Type B pancreatic cell (in vitro differentiated cells): ENCODE measurements at regions not wholly inside any gene's neighbourhood (a gene's known extent, or its start where the extent isn't known, plus 50 kb on each side); places are given as distances from the start of the nearest gene placed in this dataset.

Experiments
- DNase-seq: peaks from one replicate; pipeline ENCODE4 v3.0.0; 2021; ENCODE audit warnings: mixed read lengths; ENCODE audit not compliant: unreplicated experiment; ENCODE audit errors: extremely low spot score
- H3K27ac Mint-ChIP-seq: 2 replicates; pipeline ENCODE4 v1.8.0; 2021; ENCODE audit warnings: mild to moderate bottlenecking, mixed read lengths
- H3K27me3 Mint-ChIP-seq: 2 replicates; pipeline ENCODE4 v1.8.0; 2021; ENCODE audit warnings: mixed read lengths
- H3K36me3 Mint-ChIP-seq: 2 replicates; pipeline ENCODE4 v1.8.0; 2021; ENCODE audit warnings: mixed read lengths
- H3K4me1 Mint-ChIP-seq: one replicate; pipeline ENCODE4 v1.8.0; 2021; ENCODE audit warnings: mixed read lengths; ENCODE audit not compliant: unreplicated experiment
- H3K4me3 Mint-ChIP-seq: 2 replicates; pipeline ENCODE4 v1.8.0; 2021; ENCODE audit warnings: mild to moderate bottlenecking, mixed read lengths
- H3K9me3 Mint-ChIP-seq: 2 replicates; pipeline ENCODE4 v1.8.0; 2021; ENCODE audit warnings: mixed read lengths
- TF ChIP-seq, protein P1 (sequence below): fragments of 200-600 bp; sonication (generic); conservative IDR thresholded peaks from 2 replicates; pipeline ENCODE4 v1.5.0; 2021; ENCODE audit warnings: antibody characterized with exemption, mild to moderate bottlenecking

GRCh38 chr14:98997526-98998205 is 274.3 kb downstream of the BCL11B start:
- Mint-ChIP-seq H3K4me3 (no peak overlapping the region), H3K27me3 (no peaks in the 10 kb centered on the region), H3K4me1 (no peaks in the 10 kb centered on the region), H3K9me3 (no peaks in the 10 kb centered on the region), H3K36me3 (no peaks in the 10 kb centered on the region), H3K27ac (no peak overlapping the region)
- no peak for DNase-seq
- TF ChIP-seq, protein P1, sequence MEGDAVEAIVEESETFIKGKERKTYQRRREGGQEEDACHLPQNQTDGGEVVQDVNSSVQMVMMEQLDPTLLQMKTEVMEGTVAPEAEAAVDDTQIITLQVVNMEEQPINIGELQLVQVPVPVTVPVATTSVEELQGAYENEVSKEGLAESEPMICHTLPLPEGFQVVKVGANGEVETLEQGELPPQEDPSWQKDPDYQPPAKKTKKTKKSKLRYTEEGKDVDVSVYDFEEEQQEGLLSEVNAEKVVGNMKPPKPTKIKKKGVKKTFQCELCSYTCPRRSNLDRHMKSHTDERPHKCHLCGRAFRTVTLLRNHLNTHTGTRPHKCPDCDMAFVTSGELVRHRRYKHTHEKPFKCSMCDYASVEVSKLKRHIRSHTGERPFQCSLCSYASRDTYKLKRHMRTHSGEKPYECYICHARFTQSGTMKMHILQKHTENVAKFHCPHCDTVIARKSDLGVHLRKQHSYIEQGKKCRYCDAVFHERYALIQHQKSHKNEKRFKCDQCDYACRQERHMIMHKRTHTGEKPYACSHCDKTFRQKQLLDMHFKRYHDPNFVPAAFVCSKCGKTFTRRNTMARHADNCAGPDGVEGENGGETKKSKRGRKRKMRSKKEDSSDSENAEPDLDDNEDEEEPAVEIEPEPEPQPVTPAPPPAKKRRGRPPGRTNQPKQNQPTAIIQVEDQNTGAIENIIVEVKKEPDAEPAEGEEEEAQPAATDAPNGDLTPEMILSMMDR: no peak

- TF ChIP-seq, protein P1: no peak
- Mint-ChIP-seq H3K9me3 (no peaks in the 10 kb centered on the region), H3K27me3 (no peaks in the 10 kb centered on the region), H3K36me3 (no peaks in the 10 kb centered on the region), H3K4me3 (no peak overlapping the region), H3K4me1 (peaks cover 4% of the 10 kb centered on the region), H3K27ac (no peak overlapping the region)
- DNase-seq: no peak
Observed at GRCh38 chr14:98999345-98999744, 272.7 kb downstream of the BCL11B start.

DNA sequence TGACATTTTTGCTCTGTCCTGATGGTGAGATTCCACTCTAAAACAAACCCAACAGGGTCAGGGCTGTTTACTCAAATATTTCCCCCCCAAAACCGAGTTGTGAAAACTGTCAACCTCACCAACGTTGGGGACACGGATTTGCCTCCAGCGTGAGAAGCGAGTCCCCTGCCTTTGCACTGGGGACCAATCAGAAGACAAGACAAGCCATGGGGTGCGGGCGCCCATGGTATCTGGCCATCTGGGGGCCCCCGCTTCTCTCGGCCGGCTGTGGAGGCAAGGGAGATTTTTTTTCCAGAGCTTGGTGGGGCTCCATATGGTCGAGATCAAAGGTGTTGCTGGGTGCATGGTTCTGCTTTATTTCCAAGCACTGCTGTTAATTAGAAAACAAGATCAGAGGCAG is 272.1 kb downstream of the BCL11B start:
- no peaks in the 10 kb centered on the region for H3K36me3 Mint-ChIP-seq
- TF ChIP-seq, protein P1: no peak
- no peaks in the 10 kb centered on the region for H3K27me3 Mint-ChIP-seq
- DNase-seq: no peak
- peaks cover 4% of the 10 kb centered on the region for H3K4me1 Mint-ChIP-seq
- H3K9me3 Mint-ChIP-seq: no peaks in the 10 kb centered on the region
- H3K4me3 Mint-ChIP-seq: no peak overlapping the region
- no peak overlapping the region for H3K27ac Mint-ChIP-seq

DNA sequence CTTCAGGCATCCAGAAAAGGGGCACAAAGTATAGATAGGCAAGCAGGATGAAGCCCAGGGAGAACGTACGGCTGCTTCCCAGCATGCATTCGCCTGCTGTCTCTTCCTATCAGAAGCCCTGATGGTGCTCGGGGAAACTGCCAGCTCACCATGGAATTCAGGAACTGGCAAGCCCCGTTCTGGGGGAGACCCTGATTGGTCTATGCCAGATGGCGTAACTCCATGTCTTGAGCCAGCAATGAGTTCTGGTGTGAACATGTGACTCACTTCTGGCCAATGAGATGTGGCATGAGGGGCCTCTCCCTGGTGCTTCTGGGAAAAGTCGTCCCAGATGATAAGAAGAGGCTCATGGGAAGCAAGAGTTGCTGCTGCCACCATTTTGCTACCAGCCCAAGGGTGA is 270.8 kb downstream of the BCL11B start:
- no peak overlapping the region for H3K4me3 Mint-ChIP-seq
- no peaks in the 10 kb centered on the region for H3K9me3 Mint-ChIP-seq
- TF ChIP-seq, protein P1: no peak
- H3K27ac Mint-ChIP-seq: no peak overlapping the region
- H3K27me3 Mint-ChIP-seq: no peaks in the 10 kb centered on the region
- peaks cover 4% of the 10 kb centered on the region for H3K4me1 Mint-ChIP-seq
- H3K36me3 Mint-ChIP-seq: no peaks in the 10 kb centered on the region
- DNase-seq: no peak

DNA sequence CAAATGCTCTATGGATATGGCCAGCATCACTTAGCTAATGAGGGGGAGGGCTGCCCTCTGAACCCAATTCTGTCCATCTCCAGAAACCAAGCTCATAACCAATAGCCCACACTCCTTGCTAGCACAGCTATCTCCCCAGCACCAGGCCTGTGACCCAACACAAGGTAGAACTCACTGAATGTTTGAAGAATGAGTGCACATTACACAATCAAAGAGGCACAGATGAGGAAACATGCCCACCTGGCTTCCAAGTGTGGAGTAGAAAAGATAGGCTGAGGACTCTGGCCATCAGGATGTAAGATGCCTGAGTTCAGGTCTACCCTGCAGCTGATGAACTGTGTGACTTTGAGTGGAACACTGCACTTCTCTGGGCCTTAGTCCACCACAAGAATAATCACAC is 268.4 kb downstream of the BCL11B start:
- no peak overlapping the region for H3K4me3 Mint-ChIP-seq
- TF ChIP-seq, protein P1: no peak
- H3K9me3 Mint-ChIP-seq: no peaks in the 10 kb centered on the region
- peaks cover 4% of the 10 kb centered on the region for H3K4me1 Mint-ChIP-seq
- no peak overlapping the region for H3K27ac Mint-ChIP-seq
- no peak for DNase-seq
- no peaks in the 10 kb centered on the region for H3K36me3 Mint-ChIP-seq
- no peaks in the 10 kb centered on the region for H3K27me3 Mint-ChIP-seq
